Muscle layer of colon (tissue), 2 donors: ENCODE measurements at regions not wholly inside any gene's neighbourhood (a gene's known extent, or its start where the extent isn't known, plus 50 kb on each side); places are given as distances from the start of the nearest gene placed in this dataset.

ENCODE experiments used
- H3K27ac ChIP-seq: one replicate; pipeline ENCODE4 v1.7.0; 2013; ENCODE audit warnings: low read depth, mild to moderate bottlenecking, low read length, moderate library complexity
- H3K27me3 ChIP-seq, 2 donors: one replicate each; pipeline ENCODE4 v1.7.0; 2013; ENCODE audit warnings: low read length in 2 of 2, mild to moderate bottlenecking in 2 of 2; ENCODE audit not compliant: insufficient read depth in 2 of 2, control insufficient read depth in 1 of 2
- H3K36me3 ChIP-seq: one replicate; pipeline ENCODE4 v1.7.0; 2013; ENCODE audit warnings: mild to moderate bottlenecking, low read length; ENCODE audit not compliant: insufficient read depth
- H3K4me1 ChIP-seq: one replicate; pipeline ENCODE4 v1.7.0; 2013; ENCODE audit warnings: mild to moderate bottlenecking, low read length; ENCODE audit not compliant: insufficient read depth
- H3K4me3 ChIP-seq, 2 donors: one replicate each; pipeline ENCODE4 v1.7.0; 2013; ENCODE audit warnings: low read length in 2 of 2, low read depth in 1 of 2, mild to moderate bottlenecking in 1 of 2, moderate library complexity in 1 of 2
- H3K9ac ChIP-seq: one replicate; pipeline ENCODE4 v1.7.0; 2013; ENCODE audit warnings: low read length
- H3K9me3 ChIP-seq: one replicate; pipeline ENCODE4 v1.7.0; 2013; ENCODE audit warnings: mild to moderate bottlenecking, low read length
- donor health status: abdominal sarcoma.
- donor health status: Adenocarcinoma of cecum.

DNA sequence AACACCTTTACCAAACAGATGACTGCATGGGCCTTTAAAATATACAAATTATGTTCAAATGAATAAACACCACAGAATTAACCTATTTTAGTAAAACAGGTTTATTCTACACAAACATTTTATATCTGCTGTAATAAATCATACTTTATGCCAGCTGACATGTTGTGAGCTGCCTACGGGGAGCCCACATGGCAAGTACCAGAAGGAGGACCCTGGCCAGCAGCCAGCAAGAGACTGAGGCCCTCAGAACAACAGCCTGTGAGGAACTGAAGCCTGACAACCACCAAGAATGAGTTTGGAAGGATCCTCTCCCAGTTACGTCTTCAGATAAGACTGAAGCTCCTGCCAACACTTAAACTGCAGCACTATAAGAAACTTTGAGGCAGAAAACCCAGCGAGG is 377.0 kb downstream of the PDGFC start:
- no peaks in the 10 kb centered on the region for H3K36me3 ChIP-seq
- H3K9ac ChIP-seq: no peak overlapping the region
- no peak overlapping the region for H3K27ac ChIP-seq
- no peaks in the 10 kb centered on the region for H3K4me1 ChIP-seq
- no peak overlapping the region for H3K4me3 ChIP-seq
- H3K27me3 ChIP-seq: no peaks in the 10 kb centered on the region
- H3K9me3 ChIP-seq: no peaks in the 10 kb centered on the region

DNA sequence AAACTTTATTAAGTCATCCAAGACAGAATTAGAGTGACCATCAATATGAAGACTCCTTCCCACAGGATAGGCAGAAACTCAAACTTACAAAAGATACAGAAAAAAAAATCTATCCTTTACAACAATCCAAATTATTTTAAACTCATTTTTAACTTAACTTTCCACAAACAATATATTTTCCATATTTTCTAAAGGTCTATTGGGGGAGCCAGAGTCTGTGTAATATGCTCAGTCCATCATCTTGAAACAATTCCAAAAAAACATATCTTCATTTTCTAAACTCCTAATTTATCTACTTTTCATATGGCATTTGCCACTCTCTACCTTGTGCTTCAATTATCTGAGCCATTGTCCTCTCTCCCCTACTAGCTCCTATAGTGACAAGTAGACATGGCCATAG is 378.1 kb downstream of the PDGFC start:
- no peaks in the 10 kb centered on the region for H3K4me1 ChIP-seq
- H3K36me3 ChIP-seq: no peaks in the 10 kb centered on the region
- no peak overlapping the region for H3K9ac ChIP-seq
- no peaks in the 10 kb centered on the region for H3K9me3 ChIP-seq
- no peak overlapping the region for H3K4me3 ChIP-seq
- no peaks in the 10 kb centered on the region for H3K27me3 ChIP-seq
- no peak overlapping the region for H3K27ac ChIP-seq

DNA sequence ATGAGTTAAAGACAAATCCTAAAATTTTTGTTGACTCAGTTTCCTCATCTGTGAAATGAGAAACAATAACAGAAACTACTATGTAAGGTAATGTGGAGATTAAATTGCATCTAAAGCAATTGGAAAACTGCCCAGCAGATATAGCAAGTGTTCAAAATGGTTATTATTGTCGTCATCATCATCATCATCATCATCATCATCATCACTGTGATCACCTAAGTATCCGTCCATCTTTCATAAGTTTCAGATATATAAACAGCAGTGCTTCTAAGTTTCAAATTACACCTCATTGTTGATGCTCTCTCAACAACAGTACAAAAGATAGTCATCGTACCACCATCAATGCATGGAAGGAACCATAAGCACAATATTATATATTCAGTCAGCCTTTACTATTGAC is 379.9 kb downstream of the PDGFC start:
- H3K27me3 ChIP-seq: no peaks in the 10 kb centered on the region
- H3K4me1 ChIP-seq: no peaks in the 10 kb centered on the region
- no peak overlapping the region for H3K9ac ChIP-seq
- no peak overlapping the region for H3K4me3 ChIP-seq
- H3K9me3 ChIP-seq: no peaks in the 10 kb centered on the region
- no peaks in the 10 kb centered on the region for H3K36me3 ChIP-seq
- H3K27ac ChIP-seq: no peak overlapping the region

DNA sequence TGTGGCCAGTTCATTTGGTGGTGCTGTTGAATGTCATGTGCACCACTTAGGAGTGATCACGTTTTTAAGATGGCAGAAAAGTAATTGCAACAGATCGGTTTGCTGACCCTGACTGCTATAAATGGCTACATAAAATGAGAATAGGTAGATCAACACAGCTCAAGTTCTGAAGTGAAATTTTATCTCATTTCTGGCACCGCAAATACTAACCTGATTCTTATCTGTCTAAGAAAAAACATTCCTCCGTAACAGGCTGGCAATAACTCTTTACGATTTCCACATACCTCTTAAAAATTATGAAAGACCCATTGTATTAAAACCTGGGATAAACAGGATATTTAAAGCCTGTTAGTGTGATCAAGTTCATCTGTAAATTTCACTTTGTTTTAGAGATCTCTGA is 387.5 kb downstream of the PDGFC start:
- Histone ChIP-seq H3K9me3 (no peaks in the 10 kb centered on the region), H3K27me3 (no peaks in the 10 kb centered on the region), H3K4me3 (no peak overlapping the region), H3K9ac (no peak overlapping the region), H3K27ac (no peak overlapping the region), H3K4me1 (no peaks in the 10 kb centered on the region), H3K36me3 (no peaks in the 10 kb centered on the region)

DNA sequence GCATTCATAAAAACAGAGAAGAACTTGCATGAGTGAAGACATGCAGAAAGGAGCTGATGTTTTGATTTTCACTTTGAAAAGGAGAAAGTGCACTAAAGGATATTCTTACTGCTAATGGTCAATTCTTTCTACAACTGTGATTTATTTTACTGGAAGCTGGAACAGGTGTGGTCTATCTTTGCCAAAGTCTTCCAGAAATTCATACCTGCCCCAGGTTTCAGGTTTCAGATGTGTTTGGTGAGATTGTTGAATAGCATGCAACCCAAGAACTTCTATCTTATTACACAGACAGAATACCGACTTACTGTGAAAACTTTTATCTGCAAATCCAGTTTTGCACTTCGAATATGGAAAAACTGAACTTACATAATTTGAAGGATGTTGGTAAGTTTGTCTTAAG is 388.3 kb downstream of the PDGFC start:
- Histone ChIP-seq H3K27ac (no peak overlapping the region), H3K9ac (no peak overlapping the region), H3K9me3 (no peaks in the 10 kb centered on the region), H3K4me1 (no peaks in the 10 kb centered on the region), H3K4me3 (no peak overlapping the region), H3K36me3 (no peaks in the 10 kb centered on the region), H3K27me3 (no peaks in the 10 kb centered on the region)

DNA sequence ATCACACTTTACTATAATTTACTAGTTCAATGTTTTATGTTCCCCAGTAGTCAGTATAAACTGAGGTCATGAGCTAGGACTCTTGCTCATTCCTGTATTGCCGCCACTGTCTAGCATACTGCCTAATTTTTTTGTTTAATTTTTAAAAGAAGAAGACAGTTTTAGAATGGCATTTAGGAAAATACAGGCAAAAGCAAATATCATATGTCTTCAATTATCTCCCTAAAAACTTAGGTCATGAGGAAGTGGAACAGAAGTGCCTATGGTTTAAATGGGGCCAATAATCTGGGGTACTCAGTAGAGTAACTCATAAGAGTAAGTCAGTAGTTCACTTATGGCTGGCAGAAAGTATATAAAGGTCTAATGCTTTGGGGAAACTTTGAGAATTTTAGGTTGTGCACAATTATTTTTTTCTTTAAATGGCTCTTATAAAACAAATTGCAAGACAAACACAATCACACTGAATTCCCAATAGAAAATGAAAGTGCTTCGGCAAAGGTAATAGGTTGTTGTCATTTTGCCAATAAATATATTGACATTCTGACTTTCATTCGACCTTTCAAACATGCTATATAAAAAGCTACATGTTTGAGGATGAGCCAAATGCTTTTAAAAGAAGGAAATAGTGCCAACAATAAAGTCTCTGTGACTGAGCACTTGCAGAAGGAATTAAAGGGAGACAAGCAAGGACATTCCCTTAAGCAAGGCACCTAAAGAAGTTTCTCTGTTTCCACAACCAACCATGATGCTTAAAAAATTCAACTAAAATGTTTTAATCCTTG is 390.1 kb downstream of the PDGFC start:
- Histone ChIP-seq H3K27me3 (no peaks in the 10 kb centered on the region), H3K4me3 (peak overlapping the region in 1 of 2 donors; percentile 22), H3K9ac (no peak overlapping the region), H3K9me3 (no peaks in the 10 kb centered on the region), H3K4me1 (no peaks in the 10 kb centered on the region), H3K27ac (no peak overlapping the region), H3K36me3 (no peaks in the 10 kb centered on the region)

DNA sequence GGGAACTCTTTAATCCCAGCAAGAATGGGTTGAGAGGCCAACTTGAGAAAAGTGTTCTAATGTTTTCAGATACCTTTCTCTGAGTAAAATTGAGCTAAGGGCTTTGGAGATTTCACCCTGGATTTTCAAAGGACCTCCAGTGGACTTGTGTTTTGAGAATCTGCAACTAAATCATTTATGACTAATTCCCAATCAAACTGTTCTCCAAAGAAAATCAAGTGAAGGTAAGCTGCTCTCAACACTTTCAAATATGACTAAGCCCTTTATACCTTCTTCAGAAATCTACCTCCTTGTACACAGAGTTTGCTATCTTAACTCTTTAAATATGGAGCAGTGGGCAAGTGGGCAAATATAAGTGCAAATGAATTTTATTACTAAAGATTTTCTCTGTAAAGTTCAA is 392.9 kb downstream of the PDGFC start:
- H3K9ac ChIP-seq: no peak overlapping the region
- H3K36me3 ChIP-seq: no peaks in the 10 kb centered on the region
- no peaks in the 10 kb centered on the region for H3K9me3 ChIP-seq
- no peak overlapping the region for H3K27ac ChIP-seq
- no peaks in the 10 kb centered on the region for H3K4me1 ChIP-seq
- H3K4me3 ChIP-seq: no peak overlapping the region
- no peaks in the 10 kb centered on the region for H3K27me3 ChIP-seq

DNA sequence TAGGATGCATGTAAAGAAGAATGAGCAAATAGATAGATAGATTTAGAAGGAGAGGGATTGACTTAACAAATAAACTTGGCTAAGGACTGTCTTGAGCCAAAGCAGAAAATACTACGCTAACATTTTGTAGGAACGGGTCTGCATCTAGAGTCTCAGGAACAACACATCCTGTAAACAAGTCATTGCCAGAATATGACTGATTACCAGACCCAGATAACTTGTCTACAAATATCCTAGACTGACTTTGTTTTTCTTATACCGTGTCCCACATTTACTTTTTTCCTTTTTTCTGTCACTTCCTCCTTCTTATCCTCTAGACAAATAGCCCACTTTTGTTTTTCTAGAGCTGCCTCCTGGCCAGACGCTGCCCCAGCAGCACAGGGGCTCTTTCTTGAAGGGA is 393.6 kb downstream of the PDGFC start:
- H3K36me3 ChIP-seq: no peaks in the 10 kb centered on the region
- H3K27ac ChIP-seq: no peak overlapping the region
- no peaks in the 10 kb centered on the region for H3K4me1 ChIP-seq
- no peaks in the 10 kb centered on the region for H3K9me3 ChIP-seq
- H3K9ac ChIP-seq: no peak overlapping the region
- H3K4me3 ChIP-seq: no peak overlapping the region
- H3K27me3 ChIP-seq: no peaks in the 10 kb centered on the region

DNA sequence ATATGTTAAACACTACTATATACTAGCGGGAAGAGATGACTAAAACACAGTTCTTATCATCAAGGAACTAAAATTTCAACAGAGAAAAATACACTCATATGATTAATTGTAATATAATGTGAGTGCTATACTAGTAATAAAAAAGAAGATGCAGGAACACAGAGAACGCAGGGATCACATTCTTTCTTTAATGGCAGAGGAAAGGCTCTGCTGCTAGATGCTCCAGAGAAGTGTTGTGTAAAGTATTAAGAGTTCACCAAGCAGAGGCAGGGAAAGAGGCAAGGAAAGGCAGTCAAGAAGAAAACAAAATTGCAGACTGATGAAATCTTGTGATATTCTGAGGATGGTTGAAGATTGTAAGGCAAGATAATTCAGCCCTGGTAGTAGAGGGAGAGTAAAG is 394.7 kb downstream of the PDGFC start:
- no peak overlapping the region for H3K4me3 ChIP-seq
- no peaks in the 10 kb centered on the region for H3K4me1 ChIP-seq
- H3K9me3 ChIP-seq: no peaks in the 10 kb centered on the region
- no peaks in the 10 kb centered on the region for H3K27me3 ChIP-seq
- H3K9ac ChIP-seq: no peak overlapping the region
- H3K27ac ChIP-seq: no peak overlapping the region
- H3K36me3 ChIP-seq: no peaks in the 10 kb centered on the region

DNA sequence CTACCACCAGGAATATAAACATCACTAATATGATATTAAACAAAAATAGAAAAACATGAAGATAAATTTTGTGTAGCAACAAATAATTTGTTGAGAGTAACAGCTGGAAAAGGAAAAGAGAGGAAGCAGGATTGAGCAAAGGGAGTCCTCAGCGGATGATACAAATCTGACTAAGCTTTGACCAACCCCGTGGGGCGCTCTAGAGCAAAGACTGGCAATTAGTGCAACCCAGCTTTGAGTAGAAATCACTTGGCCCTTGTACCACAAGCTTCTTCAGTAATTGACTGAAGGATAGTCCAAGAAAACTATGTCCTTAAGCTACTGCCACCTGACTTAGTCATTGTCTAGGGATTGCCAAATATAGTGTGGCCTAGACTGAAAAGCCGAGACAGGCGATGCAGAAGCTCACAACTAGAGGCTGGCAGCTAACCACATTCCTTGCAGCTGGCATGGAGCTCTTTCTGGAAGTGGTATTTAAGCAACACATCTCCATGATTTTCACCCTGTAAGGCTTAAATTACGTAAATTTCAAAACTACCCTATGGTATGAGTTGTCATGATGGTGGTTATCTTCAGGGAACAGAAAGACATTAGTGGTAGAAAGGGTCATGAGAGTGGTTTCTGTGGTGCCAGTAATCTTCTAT is 396.0 kb downstream of the PDGFC start:
- H3K4me3 ChIP-seq: no peak overlapping the region
- no peaks in the 10 kb centered on the region for H3K27me3 ChIP-seq
- no peaks in the 10 kb centered on the region for H3K4me1 ChIP-seq
- no peak overlapping the region for H3K27ac ChIP-seq
- no peak overlapping the region for H3K9ac ChIP-seq
- H3K9me3 ChIP-seq: no peaks in the 10 kb centered on the region
- no peaks in the 10 kb centered on the region for H3K36me3 ChIP-seq

DNA sequence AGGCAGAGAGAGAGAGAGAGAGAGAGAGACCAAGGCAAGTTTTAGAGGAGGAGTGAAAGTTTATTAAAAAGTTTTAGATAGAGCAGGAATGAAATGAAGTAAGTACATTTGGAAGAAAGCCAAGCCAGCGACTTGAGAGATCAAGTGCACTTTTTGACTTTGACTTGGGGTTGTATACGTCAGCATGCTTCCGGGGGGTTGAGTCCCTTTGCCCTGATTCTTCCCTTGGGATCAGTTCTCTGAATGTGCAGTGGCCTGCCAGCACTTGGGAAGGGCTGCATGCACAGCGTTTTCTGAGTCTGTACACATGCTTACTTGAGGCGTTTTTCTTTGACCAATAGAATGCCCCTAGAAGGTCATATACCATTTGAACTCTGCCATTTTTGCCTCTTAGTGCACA is 400.5 kb downstream of the PDGFC start:
- H3K9ac ChIP-seq: no peak overlapping the region
- H3K4me3 ChIP-seq: no peak overlapping the region
- H3K4me1 ChIP-seq: no peaks in the 10 kb centered on the region
- no peak overlapping the region for H3K27ac ChIP-seq
- H3K27me3 ChIP-seq: no peaks in the 10 kb centered on the region
- no peaks in the 10 kb centered on the region for H3K36me3 ChIP-seq
- no peaks in the 10 kb centered on the region for H3K9me3 ChIP-seq

DNA sequence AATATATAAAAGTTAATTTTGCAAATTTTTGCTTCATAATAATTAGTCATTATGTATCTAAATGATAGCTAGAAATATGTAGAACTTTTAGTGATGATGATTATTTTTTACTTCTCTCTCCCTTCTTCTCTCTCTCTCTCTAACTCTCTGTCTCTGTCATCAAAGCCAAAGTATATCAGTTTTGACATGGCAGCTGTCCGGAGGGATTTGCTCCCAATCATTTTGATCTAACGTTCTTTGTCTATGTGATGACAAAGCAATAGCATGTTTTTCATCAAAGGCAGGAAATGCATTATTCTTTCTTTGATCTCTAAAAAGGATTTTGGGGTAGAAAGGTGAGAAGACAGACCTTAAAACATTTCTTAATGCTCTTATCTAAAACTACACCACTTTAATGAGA is 402.1 kb downstream of the PDGFC start:
- Histone ChIP-seq H3K9ac (no peak overlapping the region), H3K9me3 (no peaks in the 10 kb centered on the region), H3K36me3 (no peaks in the 10 kb centered on the region), H3K27me3 (no peaks in the 10 kb centered on the region), H3K27ac (no peak overlapping the region), H3K4me1 (no peaks in the 10 kb centered on the region), H3K4me3 (no peak overlapping the region)
